Lung (tissue), 11 donors: ENCODE measurements at regions not wholly inside any gene's neighbourhood (a gene's known extent, or its start where the extent isn't known, plus 50 kb on each side); places are given as distances from the start of the nearest gene placed in this dataset.
A peak's percentile ranks its signal among the peaks of the same experiment; 100 is the strongest.

Experiments
- ATAC-seq: fragments of 200-7000 bp; cut with Tn5 transposase; one replicate; pipeline ENCODE4 v1.9.1; 2020; ENCODE audit warnings: moderate number of reproducible peaks; ENCODE audit not compliant: insufficient read depth, low FRiP score
- DNase-seq, 3 donors: peaks; one replicate each; pipeline ENCODE4 v3.0.0-alpha.2; 2013 to 2017
- H3K27ac ChIP-seq, 2 donors: one replicate each; pipeline ENCODE4 v1.5.1; 2013; ENCODE audit warnings: mild to moderate bottlenecking in 2 of 2, moderate library complexity in 2 of 2, control low read depth in 1 of 2, inconsistent platforms in 1 of 2, low read depth in 1 of 2, low read length in 1 of 2
- H3K27me3 ChIP-seq, 3 donors: one replicate each; pipeline ENCODE4 v1.5.1; 2013; ENCODE audit warnings: low read length in 2 of 3; ENCODE audit not compliant: control insufficient read depth in 3 of 3, insufficient read depth in 3 of 3
- H3K36me3 ChIP-seq, 4 donors: one replicate each; pipeline ENCODE4 v1.5.1; 2013; ENCODE audit warnings: low read length in 4 of 4, mild to moderate bottlenecking in 1 of 4, moderate library complexity in 1 of 4; ENCODE audit not compliant: control insufficient read depth in 4 of 4, insufficient read depth in 4 of 4
- H3K4me1 ChIP-seq, 5 donors: one replicate each; pipeline ENCODE4 v1.5.1; 2013; ENCODE audit warnings: low read length in 5 of 5, mild to moderate bottlenecking in 2 of 5, moderate library complexity in 1 of 5; ENCODE audit not compliant: control insufficient read depth in 5 of 5, insufficient read depth in 5 of 5
- H3K4me3 ChIP-seq: one replicate; pipeline ENCODE4 v1.5.1; 2013; ENCODE audit warnings: mild to moderate bottlenecking, control low read depth, moderate library complexity
- H3K9ac ChIP-seq, 2 donors: one replicate each; pipeline ENCODE4 v1.5.1; 2013; ENCODE audit warnings: low read length in 2 of 2, control low read depth in 1 of 2; ENCODE audit not compliant: insufficient read depth in 1 of 2
- H3K9me3 ChIP-seq, 4 donors: one replicate each; pipeline ENCODE4 v1.5.1; 2013; ENCODE audit warnings: low read length in 3 of 4, mild to moderate bottlenecking in 1 of 4, moderate library complexity in 1 of 4; ENCODE audit not compliant: control insufficient read depth in 4 of 4, insufficient read depth in 3 of 4
- CTCF ChIP-seq: IDR thresholded peaks from 2 replicates; pipeline ENCODE4 v1.5.1; 2012; ENCODE audit warnings: mild to moderate bottlenecking; ENCODE audit errors: control extremely low read depth, extremely low read depth
- WGBS, 2 donors: extraction: QIAGEN DNeasy Blood & Tissue Kit; methylation state at CpG; one replicate each; pipeline ENCODE4 v1.1.7; 2013; 5-methylcytosine and 5-hydroxymethylcytosine counted together
- donor health status: control.
- donor health status: control.
- donor health status: Bipolar disorder and iron deficiency.
- donor health status: healthy.
- donor health status: DM: yes; HTN: yes; CAD: no.

- Histone ChIP-seq H3K36me3 (no peaks in the 10 kb centered on the region), H3K9me3 (peaks cover 0 to 5% (median 0%) of the 10 kb centered on the region in 4 donors), H3K4me3 (no peak overlapping the region), H3K27ac (no peak overlapping the region), H3K9ac (no peak overlapping the region), H3K27me3 (no peaks in the 10 kb centered on the region), H3K4me1 (no peaks in the 10 kb centered on the region)
- TF ChIP-seq CTCF = no peak
- no peak for ATAC-seq
- no peak for DNase-seq
Measured at GRCh38 chr1:157893686-157894085, 52.1 kb upstream of the CD5L start.

GRCh38 chr1:157894613-157895165 lies 53.1 kb upstream of the CD5L start:
- Histone ChIP-seq H3K9me3 (peaks cover 0 to 5% (median 3%) of the 10 kb centered on the region in 4 donors), H3K4me1 (no peaks in the 10 kb centered on the region), H3K27me3 (no peaks in the 10 kb centered on the region), H3K9ac (no peak overlapping the region), H3K4me3 (no peak overlapping the region), H3K36me3 (no peaks in the 10 kb centered on the region), H3K27ac (no peak overlapping the region)
- ATAC-seq (no peak), DNase-seq (peak in 1 of 3 donors; percentile 7)
- TF ChIP-seq CTCF = no peak
- 63 to 74% methylated on average over 5 of the region's 5 CpGs for WGBS, 2 donors

- 88 to 94% methylated on average over 1 of the region's 1 CpG for WGBS, 2 donors
- Histone ChIP-seq H3K9ac (no peak overlapping the region), H3K36me3 (no peaks in the 10 kb centered on the region), H3K4me3 (no peak overlapping the region), H3K27me3 (no peaks in the 10 kb centered on the region), H3K27ac (no peak overlapping the region), H3K4me1 (no peaks in the 10 kb centered on the region), H3K9me3 (peaks cover 0 to 10% (median 2%) of the 10 kb centered on the region in 4 donors)
- ATAC-seq (no peak), DNase-seq (no peak)
- TF ChIP-seq CTCF = no peak
Measured at GRCh38 chr1:157910270-157910669, 68.7 kb upstream of the CD5L start.

- H3K27ac ChIP-seq = no peak overlapping the region
- 85 to 90% methylated on average over 3 of the region's 3 CpGs for WGBS, 2 donors
- TF ChIP-seq CTCF = no peak
- no peaks in the 10 kb centered on the region for H3K36me3 ChIP-seq
- DNase-seq (no peak), ATAC-seq (no peak)
- H3K4me1 ChIP-seq = no peaks in the 10 kb centered on the region
- no peak overlapping the region for H3K9ac ChIP-seq
- H3K9me3 ChIP-seq = peaks cover 0 to 3% (median 0%) of the 10 kb centered on the region in 4 donors
- H3K27me3 ChIP-seq = peaks cover 0 to 3% (median 0%) of the 10 kb centered on the region in 3 donors
- H3K4me3 ChIP-seq = no peak overlapping the region
Measured at GRCh38 chr1:157915859-157916258, 74.3 kb upstream of the CD5L start.
